ENCODE measurements at regions not wholly inside any gene's neighbourhood (a gene's known extent, or its start where the extent isn't known, plus 50 kb on each side); places are given as distances from the start of the nearest gene placed in this dataset.
A peak's percentile ranks its signal among the peaks of the same experiment; 100 is the strongest.

DNA sequence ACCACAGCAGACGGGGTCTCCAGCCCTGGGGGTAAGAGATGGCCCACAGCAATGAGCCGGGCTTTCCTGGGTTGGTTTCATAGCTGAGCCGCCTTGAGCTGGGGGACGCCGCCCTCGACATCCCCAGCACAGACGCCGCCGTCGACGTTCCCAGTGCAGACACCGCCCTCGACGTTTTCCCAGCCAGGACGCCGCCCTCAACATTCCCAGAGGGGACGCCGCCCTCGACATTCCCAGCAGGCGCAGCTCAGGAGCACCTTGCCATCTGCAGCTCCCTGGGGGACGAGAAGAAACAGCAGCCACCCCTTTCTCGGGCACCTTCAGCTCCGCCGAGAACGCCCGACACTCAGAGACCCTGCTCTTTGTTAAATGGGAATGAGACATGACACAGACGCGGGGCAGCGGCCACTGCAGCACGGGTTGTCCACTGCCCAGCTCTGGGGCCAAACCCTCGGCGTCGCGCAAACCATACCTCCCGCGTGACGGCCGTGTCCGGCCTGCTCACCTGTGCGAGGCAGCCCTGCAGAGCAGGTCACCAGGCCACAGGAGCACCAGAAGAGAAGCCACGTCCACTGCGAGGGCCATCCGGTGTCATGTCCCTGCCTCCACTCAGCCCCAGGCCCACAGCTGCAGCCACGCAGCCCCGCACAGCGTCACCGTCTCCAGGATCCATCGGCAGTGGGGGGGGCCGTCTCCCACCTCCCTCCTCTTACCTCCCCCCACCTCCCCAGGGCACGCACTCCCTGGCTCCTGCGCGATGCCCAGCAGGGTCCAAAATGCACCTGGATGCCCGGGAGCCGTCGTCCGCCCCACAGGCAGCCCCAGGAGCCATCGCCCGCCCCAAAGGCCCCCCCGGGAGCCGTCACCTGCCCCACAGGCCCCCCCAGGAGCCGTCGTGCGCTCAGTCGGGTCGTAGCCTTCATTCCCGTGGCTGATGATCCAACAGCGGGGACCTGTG is 77.4 kb upstream of the GALNT9 start:
- Histone ChIP-seq H3K79me2 (ENCODE audit: low read depth) (no peaks in the 10 kb centered on the region), H3K4me1 (replicated peaks; ENCODE audit: insufficient read depth) (no peaks in the 10 kb centered on the region), H3K27me3 (ENCODE audit: insufficient read depth, low read depth) (peaks cover 80% of the 10 kb centered on the region), H3K36me3 (ENCODE audit: low read depth) (no peaks in the 10 kb centered on the region), H3K9me2 (ENCODE audit: insufficient read depth) (no peaks in the 10 kb centered on the region), H3K27ac (no peak overlapping the region), H3K4me2 (no peak overlapping the region), H2AFZ (no peak overlapping the region), H3F3A (ENCODE audit: insufficient read depth, low read depth) (peaks cover 3% of the 10 kb centered on the region; the same call in 1 of the 2 replicates), H3K9me3 (ENCODE audit: insufficient read depth, low read depth) (no peaks in the 10 kb centered on the region), H4K20me1 (ENCODE audit: insufficient read depth) (no peaks in the 10 kb centered on the region), H3K4me3 (no peak overlapping the region)
- intact Hi-C loops (cut with micrococcal nuclease; ENCODE audit: unreplicated experiment): no loop called here
- ChIA-PET POLR2A (ENCODE audit: unreplicated experiment) (no interaction called here), CTCF (interaction anchor here (0.7 kb wide), 1 partner anchor 208 kb away, joined by 4 read pairs; no protein-coding TSS in a partner anchor)
- BruUV-seq (replicated peaks): no TSS peak
- no peak for DNase-seq
- TF ChIP-seq, protein P1, sequence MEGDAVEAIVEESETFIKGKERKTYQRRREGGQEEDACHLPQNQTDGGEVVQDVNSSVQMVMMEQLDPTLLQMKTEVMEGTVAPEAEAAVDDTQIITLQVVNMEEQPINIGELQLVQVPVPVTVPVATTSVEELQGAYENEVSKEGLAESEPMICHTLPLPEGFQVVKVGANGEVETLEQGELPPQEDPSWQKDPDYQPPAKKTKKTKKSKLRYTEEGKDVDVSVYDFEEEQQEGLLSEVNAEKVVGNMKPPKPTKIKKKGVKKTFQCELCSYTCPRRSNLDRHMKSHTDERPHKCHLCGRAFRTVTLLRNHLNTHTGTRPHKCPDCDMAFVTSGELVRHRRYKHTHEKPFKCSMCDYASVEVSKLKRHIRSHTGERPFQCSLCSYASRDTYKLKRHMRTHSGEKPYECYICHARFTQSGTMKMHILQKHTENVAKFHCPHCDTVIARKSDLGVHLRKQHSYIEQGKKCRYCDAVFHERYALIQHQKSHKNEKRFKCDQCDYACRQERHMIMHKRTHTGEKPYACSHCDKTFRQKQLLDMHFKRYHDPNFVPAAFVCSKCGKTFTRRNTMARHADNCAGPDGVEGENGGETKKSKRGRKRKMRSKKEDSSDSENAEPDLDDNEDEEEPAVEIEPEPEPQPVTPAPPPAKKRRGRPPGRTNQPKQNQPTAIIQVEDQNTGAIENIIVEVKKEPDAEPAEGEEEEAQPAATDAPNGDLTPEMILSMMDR (conservative IDR thresholded peaks at IDR 0.05): no peak
- TF ChIP-seq EZH2 (IDR thresholded peaks at IDR 0.05; ENCODE audit: low read depth): no peak

DNA sequence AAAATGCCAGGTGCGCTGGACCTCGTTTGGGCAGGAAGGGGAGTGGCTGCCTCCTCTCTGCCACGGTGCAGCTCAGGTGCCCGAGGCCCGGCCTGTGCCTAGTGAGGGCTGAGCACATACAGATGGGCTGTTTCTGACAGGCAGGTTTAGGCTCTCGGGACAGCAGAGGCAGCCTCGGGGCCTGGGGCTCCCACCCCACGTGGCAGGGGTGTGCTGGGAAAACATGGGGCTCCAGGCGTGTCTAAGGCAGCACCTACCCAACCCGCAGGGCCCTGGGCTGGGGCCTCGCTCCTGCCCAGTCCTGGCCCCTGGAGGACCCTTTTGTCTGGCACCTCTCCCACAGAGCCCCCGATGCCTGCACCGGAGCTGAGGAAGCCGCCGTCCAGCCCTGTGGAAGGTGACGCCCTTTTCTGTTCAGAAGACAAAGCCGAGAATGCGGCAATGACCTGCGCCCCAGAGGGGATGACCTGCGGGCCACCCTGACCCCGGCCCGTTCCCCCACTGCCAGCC is 76.4 kb upstream of the GALNT9 start:
- H3K4me1 ChIP-seq (replicated peaks; ENCODE audit: insufficient read depth): no peaks in the 10 kb centered on the region
- no TSS peak for BruUV-seq (replicated peaks)
- H3K27ac ChIP-seq: no peak overlapping the region
- no peak overlapping the region for H3K4me3 ChIP-seq
- no peak for DNase-seq
- H3K36me3 ChIP-seq (ENCODE audit: low read depth): no peaks in the 10 kb centered on the region
- no peak for TF ChIP-seq EZH2 (IDR thresholded peaks at IDR 0.05; ENCODE audit: low read depth)
- TF ChIP-seq, protein P1 (conservative IDR thresholded peaks at IDR 0.05): no peak
- no peaks in the 10 kb centered on the region for H4K20me1 ChIP-seq (ENCODE audit: insufficient read depth)
- intact Hi-C loops (cut with micrococcal nuclease; ENCODE audit: unreplicated experiment): no loop called here
- H2AFZ ChIP-seq: no peak overlapping the region
- H3F3A ChIP-seq (ENCODE audit: insufficient read depth, low read depth): no peaks in the 10 kb centered on the region
- ChIA-PET POLR2A (ENCODE audit: unreplicated experiment) (no interaction called here), CTCF (no interaction called here)
- no peaks in the 10 kb centered on the region for H3K9me3 ChIP-seq (ENCODE audit: insufficient read depth, low read depth)
- H3K79me2 ChIP-seq (ENCODE audit: low read depth): no peaks in the 10 kb centered on the region
- no peak overlapping the region for H3K4me2 ChIP-seq
- H3K27me3 ChIP-seq (ENCODE audit: insufficient read depth, low read depth): peaks cover 83% of the 10 kb centered on the region
- no peaks in the 10 kb centered on the region for H3K9me2 ChIP-seq (ENCODE audit: insufficient read depth)

DNA sequence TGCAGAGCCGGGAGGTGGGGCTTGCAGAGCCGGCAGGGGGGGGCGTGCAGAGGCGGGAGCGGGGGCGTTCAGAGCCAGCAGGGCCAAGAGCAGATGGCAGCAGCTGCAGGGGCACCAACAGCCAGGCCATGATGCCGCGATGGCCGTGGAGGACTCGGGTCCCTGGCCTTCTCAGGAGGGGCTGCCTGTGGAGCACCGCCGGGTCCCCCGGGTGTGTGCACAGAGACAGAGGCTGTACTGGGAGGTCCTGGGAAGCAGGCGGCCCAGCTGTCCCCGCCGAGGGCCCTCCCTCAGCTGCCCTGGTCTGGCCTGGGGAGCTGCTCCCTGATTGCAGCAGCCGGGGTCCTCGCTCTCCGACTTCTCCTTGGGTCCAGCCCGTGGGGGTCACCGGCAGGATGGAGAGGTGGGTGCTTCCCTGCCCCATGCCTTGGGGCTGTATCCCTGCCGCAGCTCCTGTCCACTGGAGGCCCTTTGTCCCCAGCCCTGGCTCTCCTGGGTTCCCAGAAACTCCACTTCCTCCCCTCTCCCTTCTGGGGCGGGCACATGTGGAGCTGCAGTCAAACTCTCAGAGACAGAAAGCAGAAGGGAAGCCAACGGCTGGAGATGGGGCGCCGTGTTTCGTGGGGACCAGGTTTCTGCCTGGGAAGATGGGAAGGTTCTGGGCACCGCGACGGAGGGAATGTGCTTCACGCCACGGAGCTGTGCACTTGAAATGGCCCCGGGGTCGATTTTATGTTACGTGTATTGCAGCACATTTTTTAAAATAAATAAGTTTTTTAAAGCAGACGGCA is 75.8 kb upstream of the GALNT9 start:
- Histone ChIP-seq H4K20me1 (ENCODE audit: insufficient read depth) (no peaks in the 10 kb centered on the region), H3K79me2 (ENCODE audit: low read depth) (no peaks in the 10 kb centered on the region), H3F3A (ENCODE audit: insufficient read depth, low read depth) (no peaks in the 10 kb centered on the region), H2AFZ (no peak overlapping the region), H3K36me3 (ENCODE audit: low read depth) (no peaks in the 10 kb centered on the region), H3K9me2 (ENCODE audit: insufficient read depth) (no peaks in the 10 kb centered on the region), H3K4me1 (replicated peaks; ENCODE audit: insufficient read depth) (no peaks in the 10 kb centered on the region), H3K27ac (no peak overlapping the region), H3K9me3 (ENCODE audit: insufficient read depth, low read depth) (no peaks in the 10 kb centered on the region), H3K4me2 (no peak overlapping the region), H3K27me3 (ENCODE audit: insufficient read depth, low read depth) (peaks cover 90% of the 10 kb centered on the region), H3K4me3 (no peak overlapping the region)
- DNase-seq: no peak
- ChIA-PET CTCF (interaction anchor here (0.6 kb wide), 1 partner anchor 278 kb away, joined by 3 read pairs; no protein-coding TSS in a partner anchor), POLR2A (ENCODE audit: unreplicated experiment) (no interaction called here)
- no TSS peak for BruUV-seq (replicated peaks)
- intact Hi-C loops (cut with micrococcal nuclease; ENCODE audit: unreplicated experiment): no loop called here
- TF ChIP-seq, protein P1 (conservative IDR thresholded peaks at IDR 0.05): no peak
- 0 out of 2 replicates have a peak, but pooled peaks have one; percentile 40 for TF ChIP-seq EZH2 (IDR thresholded peaks at IDR 0.05; ENCODE audit: low read depth)
